GM21528 (cell line): ENCODE measurements at regions not wholly inside any gene's neighbourhood (a gene's known extent, or its start where the extent isn't known, plus 50 kb on each side); places are given as distances from the start of the nearest gene placed in this dataset.

Experiments used
- ATAC-seq: cut with Tn5 transposase; IDR thresholded peaks from one replicate; pipeline ENCODE4 v1.9.1; 2021; ENCODE audit warnings: mild to moderate bottlenecking, moderate library complexity; ENCODE audit not compliant: unreplicated experiment, low FRiP score

- ATAC-seq, result no peak
These were observed 285.4 kb upstream of the CDH20 start for GRCh38 chr18:61047794-61048193.

GRCh38 chr18:61057443-61057842 lies 275.8 kb upstream of the CDH20 start:
- no peak for ATAC-seq

GRCh38 chr18:61062258-61062657 lies 271.0 kb upstream of the CDH20 start:
- ATAC-seq, result no peak

- ATAC-seq, result no peak
These were observed 268.3 kb upstream of the CDH20 start for GRCh38 chr18:61064911-61065310.

- ATAC-seq, result no peak
These were observed 256.2 kb upstream of the CDH20 start for GRCh38 chr18:61076986-61077385.

- no peak for ATAC-seq
These were observed 253.5 kb upstream of the CDH20 start for GRCh38 chr18:61079714-61080113.

- ATAC-seq, result no peak
These were observed 252.2 kb upstream of the CDH20 start for GRCh38 chr18:61080954-61081528.

- no peak for ATAC-seq
These were observed 250.1 kb upstream of the CDH20 start for GRCh38 chr18:61082976-61083630.

- ATAC-seq, result no peak
These were observed 248.2 kb upstream of the CDH20 start for GRCh38 chr18:61085036-61085435.

- no peak for ATAC-seq
These were observed 247.5 kb upstream of the CDH20 start for GRCh38 chr18:61085761-61086160.

GRCh38 chr18:61086657-61087056 lies 246.6 kb upstream of the CDH20 start:
- no peak for ATAC-seq

GRCh38 chr18:61091379-61091778 lies 241.9 kb upstream of the CDH20 start:
- ATAC-seq, result no peak

- ATAC-seq, result no peak
These were observed 239.3 kb upstream of the CDH20 start for GRCh38 chr18:61093965-61094364.

GRCh38 chr18:61096226-61096625 lies 237.0 kb upstream of the CDH20 start:
- ATAC-seq, result no peak

- no peak for ATAC-seq
These were observed 226.1 kb upstream of the CDH20 start for GRCh38 chr18:61107113-61107512.

- no peak for ATAC-seq
These were observed 224.5 kb upstream of the CDH20 start for GRCh38 chr18:61108706-61109105.

GRCh38 chr18:61123309-61123708 lies 209.9 kb upstream of the CDH20 start:
- no peak for ATAC-seq

GRCh38 chr18:61127714-61128467 lies 205.3 kb upstream of the CDH20 start:
- ATAC-seq, result no peak

GRCh38 chr18:61129001-61129400 lies 204.2 kb upstream of the CDH20 start:
- no peak for ATAC-seq

- ATAC-seq, result no peak
These were observed 201.2 kb upstream of the CDH20 start for GRCh38 chr18:61132031-61132430.

- ATAC-seq, result no peak
These were observed 199.4 kb upstream of the CDH20 start for GRCh38 chr18:61133783-61134182.

- ATAC-seq, result no peak
These were observed 196.4 kb upstream of the CDH20 start for GRCh38 chr18:61136711-61137251.
